ENCODE measurements at regions not wholly inside any gene's neighbourhood (a gene's known extent, or its start where the extent isn't known, plus 50 kb on each side); places are given as distances from the start of the nearest gene placed in this dataset.

- TF ChIP-seq POLR2A (IDR thresholded peaks at IDR 0.05; ENCODE audit: low read depth, low read length) (no peak), POLR2AphosphoS5 (IDR thresholded peaks at IDR 0.05; ENCODE audit: low read depth, low read length) (no peak), TAF1 (IDR thresholded peaks at IDR 0.05; ENCODE audit: borderline replicate concordance, low read depth, low read length) (no peak)
Measured at GRCh38 chr1:55484173-55484572, 269.0 kb upstream of the USP24 start.
